Gastroesophageal sphincter (tissue), 4 donors: ENCODE measurements at regions not wholly inside any gene's neighbourhood (a gene's known extent, or its start where the extent isn't known, plus 50 kb on each side); places are given as distances from the start of the nearest gene placed in this dataset.
"Not testable (repeated sequence)": the region's sequence is repeated elsewhere in the genome, so short reads cannot be mapped to it uniquely, and the experiment has no call there.

ENCODE experiments used
- ATAC-seq: fragments of 150-250 bp; one replicate; pipeline ENCODE4 v1.9.1; 2016; ENCODE audit warnings: mild to moderate bottlenecking, moderate library complexity
- H3K27ac ChIP-seq, 4 donors: fragments of 200-600 bp; sonication (generic) in 3 of 4; 1 replicate in 3 of 4; 2 replicates in 1 of 4; pipeline ENCODE4 v1.5.1; 2016 to 2019
- H3K27me3 ChIP-seq: fragments of 200-600 bp; sonication (generic); one replicate; pipeline ENCODE4 v1.5.1; 2019
- H3K36me3 ChIP-seq, 2 donors: fragments of 200-600 bp; sonication (generic); one replicate each; pipeline ENCODE4 v1.5.1; 2019; ENCODE audit warnings: control low read depth in 1 of 2
- H3K4me1 ChIP-seq, 3 donors: fragments of 200-600 bp; sonication (generic); 1 replicate in 2 of 3; 2 replicates in 1 of 3; pipeline ENCODE4 v1.5.1; 2016 to 2019; ENCODE audit warnings: control low read depth in 2 of 3
- H3K4me3 ChIP-seq, 2 donors: fragments of 200-600 bp; sonication (generic); one replicate each; pipeline ENCODE4 v1.5.1; 2019; ENCODE audit warnings: mild to moderate bottlenecking in 1 of 2, moderate library complexity in 1 of 2
- H3K9me3 ChIP-seq, 3 donors: fragments of 200-600 bp; sonication (generic); one replicate each; pipeline ENCODE4 v1.5.1; 2017 to 2019; ENCODE audit warnings: control low read depth in 2 of 3
- CTCF ChIP-seq, 4 experiments: fragments of 200-600 bp in 2 of 4; fragments of 450-650 bp in 2 of 4; sonication (generic) in 1 of 4; IDR thresholded peaks; one replicate each; pipeline ENCODE4 v1.5.1; 2017 to 2019; ENCODE audit warnings: antibody characterized with exemption in 4 of 4, mild to moderate bottlenecking in 2 of 4, moderate library complexity in 2 of 4
- EP300 ChIP-seq: sonication (generic); formaldehyde crosslinking; IDR thresholded peaks from one replicate; pipeline ENCODE4 v1.6.1; 2017; ENCODE audit warnings: antibody characterized with exemption, mild to moderate bottlenecking
- POLR2A ChIP-seq, 2 donors: fragments of 450-650 bp; IDR thresholded peaks; one replicate each; pipeline ENCODE4 v1.6.1; 2017; ENCODE audit warnings: antibody characterized with exemption in 2 of 2, mild to moderate bottlenecking in 2 of 2, moderate library complexity in 1 of 2
- POLR2AphosphoS5 ChIP-seq: sonication (generic); formaldehyde crosslinking; IDR thresholded peaks from one replicate; pipeline ENCODE4 v1.6.1; 2017; ENCODE audit warnings: antibody characterized with exemption
- WGBS, 2 donors: methylation state at CpG; one replicate each; pipeline ENCODE4 v1.1.5; 2018; ENCODE audit warnings: low coverage in 1 of 2; 5-methylcytosine and 5-hydroxymethylcytosine counted together

- Histone ChIP-seq H3K27me3 (no peaks in the 10 kb centered on the region), H3K36me3 (no peaks in the 10 kb centered on the region), H3K9me3 (no peaks in the 10 kb centered on the region), H3K27ac (no peak overlapping the region), H3K4me1 (no peaks in the 10 kb centered on the region), H3K4me3 (no peak overlapping the region)
- WGBS, 2 donors: 20 to 49% methylated on average over 1 to 2 of the region's 2 CpGs
- ATAC-seq: no peak
- TF ChIP-seq POLR2AphosphoS5 (no peak), EP300 (no peak), CTCF (IDR thresholded peaks at IDR 0.05) (no peak)
Observed at GRCh38 chr16:60206516-60206915, 1472.4 kb upstream of the GOT2 start.

- no peaks in the 10 kb centered on the region for H3K27me3 ChIP-seq
- 26 to 27% methylated on average over 1 of the region's 1 CpG for WGBS, 2 donors
Observed at GRCh38 chr16:60204181-60204580, 1470.1 kb upstream of the GOT2 start.

GRCh38 chr16:60203525-60204124 is 1469.5 kb upstream of the GOT2 start:
- no peak for ATAC-seq

More at GRCh38 chr16:60204181-60204580, 1470.1 kb upstream of the GOT2 start:
- TF ChIP-seq CTCF (IDR thresholded peaks at IDR 0.05) (no peak), POLR2AphosphoS5 (no peak), EP300 (no peak), POLR2A (IDR thresholded peaks at IDR 0.05) (no peak)
- Histone ChIP-seq H3K4me1 (no peaks in the 10 kb centered on the region), H3K36me3 (no peaks in the 10 kb centered on the region), H3K27ac (no peak overlapping the region), H3K9me3 (no peaks in the 10 kb centered on the region), H3K4me3 (no peak overlapping the region)
- no peak for ATAC-seq

GRCh38 chr16:60200729-60201128 is 1466.6 kb upstream of the GOT2 start:
- H3K27ac ChIP-seq, H3K27me3 ChIP-seq, H3K4me3 ChIP-seq, H3K9me3 ChIP-seq, H3K4me1 ChIP-seq, H3K36me3 ChIP-seq, ATAC-seq: not testable (repeated sequence)
- 82 to 96% methylated on average over 3 to 4 of the region's 6 CpGs for WGBS, 2 donors

More at GRCh38 chr16:60203525-60204124, 1469.5 kb upstream of the GOT2 start:
- no peak overlapping the region for H3K27ac ChIP-seq
- H3K9me3 ChIP-seq: no peaks in the 10 kb centered on the region
- H3K4me3 ChIP-seq: no peak overlapping the region
- no peak for TF ChIP-seq POLR2AphosphoS5
- peak in 3 of 4 experiments; percentile 10 to 59 (median 48) for TF ChIP-seq CTCF (IDR thresholded peaks at IDR 0.05)
- 24 to 31% methylated on average over 3 of the region's 3 CpGs for WGBS, 2 donors
- no peaks in the 10 kb centered on the region for H3K36me3 ChIP-seq
- H3K4me1 ChIP-seq: no peaks in the 10 kb centered on the region
- H3K27me3 ChIP-seq: no peaks in the 10 kb centered on the region

GRCh38 chr16:60200161-60200560 is 1466.0 kb upstream of the GOT2 start:
- no peak for TF ChIP-seq POLR2AphosphoS5
- TF ChIP-seq POLR2A (IDR thresholded peaks at IDR 0.05): no peak
- TF ChIP-seq CTCF (IDR thresholded peaks at IDR 0.05): no peak
- TF ChIP-seq EP300: no peak
- H3K4me1 ChIP-seq: no peaks in the 10 kb centered on the region
- ATAC-seq: no peak
- no peaks in the 10 kb centered on the region for H3K36me3 ChIP-seq
- H3K9me3 ChIP-seq: no peaks in the 10 kb centered on the region
- no peak overlapping the region for H3K4me3 ChIP-seq
- no peak overlapping the region for H3K27ac ChIP-seq
- no peaks in the 10 kb centered on the region for H3K27me3 ChIP-seq
- WGBS, 2 donors: 83 to 93% methylated on average over 2 to 6 of the region's 6 CpGs
